Umbilical cord (tissue), 1 donor: ENCODE measurements at regions not wholly inside any gene's neighbourhood (a gene's known extent, or its start where the extent isn't known, plus 50 kb on each side); places are given as distances from the start of the nearest gene placed in this dataset.
A peak's percentile ranks its signal among the peaks of the same experiment; 100 is the strongest.
"Not testable (repeated sequence)": the region's sequence is repeated elsewhere in the genome, so short reads cannot be mapped to it uniquely, and the experiment has no call there.

Source experiments
- DNase-seq: peaks from one replicate; pipeline ENCODE4 v3.0.0-alpha.2; 2015; ENCODE audit warnings: low spot score

DNA sequence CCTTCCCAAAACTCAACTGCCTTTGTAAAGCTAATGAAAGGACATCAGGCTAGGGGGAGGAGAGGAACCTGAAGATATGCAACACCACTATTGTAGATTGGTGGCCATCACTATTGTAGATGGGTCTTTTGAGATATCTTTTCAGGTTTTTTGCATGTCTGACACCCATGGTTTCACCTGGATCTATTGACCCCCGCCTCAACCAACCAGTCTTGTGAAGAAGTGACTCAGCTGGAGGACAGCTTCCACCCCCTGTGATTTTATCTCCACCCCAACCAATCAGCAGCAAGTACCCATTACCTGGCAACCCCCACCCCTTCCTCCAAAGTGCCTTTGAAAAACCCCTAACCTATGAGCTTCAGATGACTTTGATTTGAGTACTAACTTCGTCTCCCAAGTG, 382.6 kb upstream of the GOT2 start:
- DNase-seq = no peak

DNA sequence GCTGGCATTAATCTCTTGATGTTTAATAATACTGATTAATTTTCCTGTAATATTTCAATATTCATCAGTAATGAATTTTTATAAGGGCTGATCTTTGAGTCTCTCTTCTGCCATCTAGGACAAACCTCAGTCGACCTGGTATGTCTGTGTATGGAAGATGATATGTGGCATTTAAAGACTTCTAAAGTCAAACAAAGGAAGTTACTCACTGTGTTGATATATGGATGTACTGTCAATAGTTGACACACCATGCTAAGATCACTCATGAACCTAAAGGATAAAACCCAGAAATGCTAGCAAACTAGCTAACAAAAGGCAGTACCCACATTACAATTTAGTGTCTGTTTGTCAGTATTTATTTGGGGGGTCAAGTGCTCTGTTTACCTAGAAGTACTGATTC, 380.7 kb upstream of the GOT2 start:
- no peak for DNase-seq

DNA sequence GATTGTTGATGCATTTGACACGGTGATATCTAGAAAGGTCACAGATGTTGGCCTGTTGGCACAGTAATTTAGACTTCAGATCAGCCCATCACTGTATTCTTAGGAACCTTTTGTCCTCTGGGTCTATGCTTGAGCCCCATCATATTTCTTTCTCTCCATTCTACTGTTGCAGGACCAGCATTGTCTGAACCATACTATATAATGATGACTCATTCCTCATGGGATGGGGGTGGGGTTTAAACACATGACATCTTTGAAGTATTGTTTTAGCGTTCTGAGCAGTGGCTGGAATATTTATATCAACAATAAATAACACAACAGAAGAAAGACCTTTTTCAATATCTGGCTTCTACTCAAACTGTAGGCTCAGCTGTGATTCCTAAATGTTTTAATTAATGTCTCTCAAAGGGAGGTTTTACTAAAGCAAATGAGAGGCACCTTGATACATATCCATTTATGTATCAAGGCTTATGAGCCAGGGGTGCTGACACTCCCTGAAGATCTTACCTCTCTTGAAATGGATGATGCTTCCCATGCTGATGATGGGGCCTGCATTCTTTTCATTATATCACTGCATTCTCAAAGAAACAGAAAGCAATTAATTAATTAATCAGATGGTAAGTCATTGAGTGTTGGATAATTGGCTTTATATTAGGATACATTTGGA, 379.0 kb upstream of the GOT2 start:
- DNase-seq = no peak

DNA sequence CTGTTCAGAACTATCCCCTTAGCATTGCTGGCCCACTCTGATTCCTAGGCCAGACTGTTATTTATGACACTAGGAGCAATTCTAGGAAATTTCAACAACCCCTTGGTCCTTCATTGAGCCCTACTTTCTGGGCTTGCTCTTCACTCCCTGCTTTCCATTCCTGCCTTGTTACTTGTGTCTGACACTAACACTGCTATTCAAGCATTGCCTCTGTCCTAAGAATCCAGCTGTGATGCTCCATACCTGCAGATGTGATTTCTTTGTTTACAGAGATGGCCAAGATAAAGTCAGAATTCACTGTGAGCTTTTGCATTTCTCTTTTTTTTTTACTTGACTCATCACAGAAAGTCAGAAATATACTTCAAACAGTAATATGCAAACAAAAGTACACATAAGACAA, 377.2 kb upstream of the GOT2 start:
- no peak for DNase-seq

DNA sequence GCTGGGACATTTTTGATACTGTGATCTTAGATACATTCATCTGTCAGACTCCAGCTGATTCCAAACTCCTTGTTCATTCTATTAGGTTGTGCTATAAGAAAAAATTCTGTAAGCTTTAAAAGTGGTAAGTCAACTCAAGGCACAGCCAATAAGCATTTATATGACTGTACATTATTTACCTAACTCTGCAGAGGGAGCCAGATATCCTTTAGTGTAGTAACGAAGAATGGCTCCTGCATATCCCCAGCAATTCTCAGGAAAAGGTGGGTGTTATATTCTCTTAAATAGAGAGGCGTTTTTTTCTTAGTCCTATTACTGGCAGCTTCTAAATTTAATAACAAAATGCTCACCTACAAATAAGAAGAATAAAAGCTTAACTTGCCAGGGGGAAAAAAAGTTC, 374.3 kb upstream of the GOT2 start:
- DNase-seq = no peak

DNA sequence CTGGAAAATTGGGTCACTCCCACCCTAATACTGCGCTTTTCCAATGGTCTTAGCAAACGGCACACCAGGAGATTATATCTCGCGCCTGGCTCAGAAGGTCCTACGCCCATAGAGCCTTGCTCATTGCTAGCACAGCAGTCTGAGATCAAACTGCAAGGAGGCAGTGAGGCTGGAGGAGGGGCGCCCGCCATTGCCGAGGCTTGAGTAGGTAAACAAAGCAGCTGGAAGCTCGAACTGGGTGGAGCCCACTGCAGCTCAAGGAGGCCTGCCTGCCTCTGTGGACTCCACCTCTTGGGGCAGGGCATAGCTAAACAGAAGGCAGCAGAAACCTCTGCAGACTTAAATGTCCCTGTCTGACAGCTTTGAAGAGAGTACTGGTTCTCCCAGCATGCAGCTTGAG, 362.6 kb upstream of the GOT2 start:
- DNase-seq = not testable (repeated sequence)

DNA sequence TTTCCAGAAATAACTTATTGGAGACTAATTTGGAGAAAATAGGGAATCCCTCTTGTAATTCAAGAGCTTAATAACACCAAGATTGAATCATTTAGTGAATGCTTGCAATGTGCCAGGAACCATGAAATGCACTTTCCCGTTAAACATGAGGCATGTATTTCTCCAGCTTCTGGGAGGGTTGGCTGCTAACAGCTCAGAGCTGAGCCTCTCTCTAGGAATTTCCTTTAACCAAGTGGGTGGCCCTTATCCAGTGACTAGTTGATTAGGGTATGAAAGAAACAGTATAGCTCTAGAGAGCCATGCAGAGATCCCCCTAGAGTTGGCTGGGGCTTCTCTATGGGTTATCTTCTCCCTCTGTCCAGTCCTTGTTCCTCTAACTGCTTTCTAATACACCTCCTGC, 356.4 kb upstream of the GOT2 start:
- DNase-seq = no peak

DNA sequence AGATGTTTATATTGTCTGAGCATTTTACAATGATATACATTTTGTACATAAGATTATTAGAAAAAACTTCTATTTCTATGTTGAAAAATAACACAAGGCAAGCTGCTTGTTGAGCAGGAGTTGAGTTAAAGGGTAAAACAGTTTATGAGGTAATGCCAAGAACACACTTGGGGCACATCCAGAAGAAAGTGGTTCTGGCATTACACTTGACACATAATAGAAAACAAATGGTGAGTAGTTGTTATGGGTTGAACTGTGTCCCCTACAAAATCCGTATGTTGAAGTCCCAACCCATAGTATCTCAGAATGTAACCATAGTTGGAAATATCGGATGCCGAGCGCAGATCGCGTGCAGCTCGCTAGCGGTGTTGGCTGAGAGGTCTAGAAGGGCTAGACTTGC, 354.3 kb upstream of the GOT2 start:
- no peak for DNase-seq

DNA sequence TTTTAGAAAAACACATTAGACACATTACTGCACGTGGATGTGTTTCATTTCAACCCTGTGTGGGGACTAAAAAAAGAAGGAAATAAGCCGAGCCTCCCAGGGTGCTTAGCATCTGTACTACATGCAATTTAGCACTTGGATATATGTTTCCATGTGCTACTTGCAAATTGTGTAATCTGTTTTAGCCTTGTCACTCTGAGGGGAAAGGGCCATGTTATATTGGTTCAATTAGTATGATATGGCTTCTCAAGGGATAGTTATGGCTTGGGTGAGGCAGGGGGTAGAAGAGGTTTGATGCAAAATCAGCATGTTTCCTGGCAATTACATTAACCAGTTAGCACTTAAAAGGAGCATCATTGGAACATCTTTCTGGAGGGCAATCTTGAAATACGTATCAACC, 353.5 kb upstream of the GOT2 start:
- DNase-seq = no peak

DNA sequence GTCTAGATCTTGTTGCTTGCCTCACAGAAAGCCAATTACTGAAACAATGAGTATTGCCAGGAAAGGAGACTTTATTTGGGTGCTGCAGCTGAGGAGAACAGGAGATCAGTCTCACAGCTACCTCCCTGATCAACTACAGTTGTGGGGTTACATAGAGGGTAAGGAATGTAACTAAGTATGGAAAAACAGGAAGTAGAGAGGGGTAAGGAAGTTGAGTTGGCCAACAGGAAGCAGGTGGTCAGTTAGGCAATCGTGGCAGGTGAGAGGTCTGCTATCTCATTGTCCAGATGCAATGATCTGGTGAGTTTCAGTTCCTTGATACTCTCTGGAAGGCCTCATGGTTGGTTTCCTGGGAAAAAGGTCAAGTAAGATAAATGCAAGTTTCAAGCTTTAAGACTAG, 333.1 kb upstream of the GOT2 start:
- DNase-seq = no peak

DNA sequence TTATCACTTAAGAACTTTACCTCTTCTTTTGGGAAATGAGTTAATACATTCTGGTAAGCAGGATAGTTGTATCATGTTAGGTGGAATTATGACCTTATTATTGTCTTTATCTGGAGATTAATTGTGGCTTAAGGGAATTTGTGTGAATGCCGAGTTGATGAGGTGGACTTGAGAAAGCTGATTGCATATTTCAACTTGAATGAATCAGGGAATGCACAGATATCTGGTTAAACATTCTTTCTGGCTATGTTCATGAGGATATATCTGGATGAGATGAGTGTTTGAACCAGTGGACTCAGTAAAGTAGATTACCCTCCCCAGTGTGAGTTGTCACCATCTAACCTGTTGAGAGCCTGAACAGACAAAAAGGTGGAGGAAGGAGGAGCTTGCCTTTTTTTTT, 326.1 kb upstream of the GOT2 start:
- no peak for DNase-seq

DNA sequence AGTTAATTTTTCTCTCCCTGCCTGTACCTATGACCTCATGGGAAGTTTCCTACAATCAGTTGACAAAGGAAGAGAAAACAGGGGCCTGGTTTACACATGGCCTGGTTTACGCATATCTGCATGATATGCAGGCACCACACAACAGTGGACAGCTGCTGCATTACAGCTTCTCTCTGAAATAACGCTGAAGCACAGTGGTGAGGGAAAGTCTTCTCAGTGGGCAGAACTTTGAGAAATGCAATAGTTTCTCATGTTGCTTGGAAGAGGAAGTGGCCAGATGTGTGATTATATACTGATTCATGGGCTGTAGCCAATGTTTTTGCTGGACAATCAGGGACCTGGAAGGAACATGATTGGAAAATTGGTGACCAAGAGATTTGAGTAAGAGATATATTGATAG, 324.1 kb upstream of the GOT2 start:
- no peak for DNase-seq

DNA sequence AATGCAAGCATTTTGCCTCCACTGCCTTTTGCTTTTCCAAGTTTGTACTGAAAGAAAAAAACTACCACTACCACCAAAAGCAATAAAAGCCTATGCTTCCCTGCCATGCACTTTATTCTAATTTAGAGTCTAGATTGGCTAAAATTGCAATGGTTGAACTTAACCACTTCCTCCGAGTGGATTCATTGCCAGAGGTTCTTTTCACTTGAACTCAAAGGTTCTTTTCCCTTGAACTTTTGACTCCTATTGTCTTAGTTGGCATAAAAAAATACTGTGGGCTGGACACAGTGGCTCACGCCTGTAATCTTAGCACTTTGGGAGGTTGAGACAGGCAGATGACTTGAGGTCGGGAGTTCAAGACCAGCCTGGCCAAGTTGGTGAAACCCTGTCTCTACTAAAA, 319.8 kb upstream of the GOT2 start:
- no peak for DNase-seq

DNA sequence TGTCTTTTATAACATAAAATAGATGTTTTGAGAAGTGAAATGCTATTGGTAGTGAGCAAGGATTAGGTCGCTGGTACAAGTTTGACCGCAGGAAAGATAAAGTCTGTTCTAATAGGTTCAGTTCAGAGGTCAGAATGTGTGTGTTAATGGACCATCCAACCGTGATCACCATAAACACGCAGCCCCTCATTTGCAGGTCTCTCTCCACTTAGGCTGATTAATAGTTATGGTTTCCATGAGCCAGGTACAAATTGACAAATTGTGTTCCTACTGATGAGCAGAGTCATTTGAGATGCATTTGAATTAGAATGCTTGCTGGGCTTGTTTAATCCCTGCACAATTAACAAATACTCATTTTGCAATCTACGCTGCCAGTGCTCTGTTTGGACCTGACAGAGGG, 318.1 kb upstream of the GOT2 start:
- DNase-seq = no peak

DNA sequence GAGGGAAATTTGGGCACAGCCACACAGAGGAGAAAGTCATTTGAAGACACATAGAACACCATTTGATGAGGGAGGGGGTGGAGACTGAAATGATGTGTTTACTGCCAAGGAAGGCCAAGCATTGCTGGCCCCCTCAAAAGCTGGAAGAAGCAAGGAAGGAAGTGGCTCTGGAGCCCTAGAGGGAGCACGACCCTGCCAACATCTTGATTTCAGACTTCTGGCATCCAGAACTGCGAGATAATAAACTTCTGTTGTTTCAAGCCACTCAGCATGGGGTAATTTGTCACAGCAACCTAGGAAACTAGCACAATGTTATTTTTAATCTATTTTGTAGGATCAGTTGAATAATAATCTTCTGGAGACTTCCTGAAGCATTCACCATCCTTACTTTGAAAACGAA, 314.8 kb upstream of the GOT2 start:
- DNase-seq = no peak

DNA sequence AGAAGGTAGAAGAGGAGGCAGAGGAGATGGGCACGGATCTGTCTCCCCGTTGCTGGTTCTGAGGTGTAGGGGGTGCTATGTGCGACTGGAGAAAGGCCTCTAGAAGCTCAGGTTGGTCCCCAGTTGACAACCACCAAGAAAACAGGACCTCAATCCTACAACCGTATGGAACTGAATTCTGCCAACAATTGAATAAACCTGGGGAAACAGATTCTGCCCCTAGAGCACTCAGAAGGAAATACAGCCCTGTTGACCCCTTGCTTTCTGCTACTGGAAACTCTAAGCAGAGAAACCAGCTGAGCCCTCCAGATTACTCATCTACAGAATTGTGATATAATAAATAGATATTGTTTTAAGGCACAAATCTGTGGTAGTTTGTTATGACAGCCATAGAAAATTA, 313.0 kb upstream of the GOT2 start:
- DNase-seq = no peak

DNA sequence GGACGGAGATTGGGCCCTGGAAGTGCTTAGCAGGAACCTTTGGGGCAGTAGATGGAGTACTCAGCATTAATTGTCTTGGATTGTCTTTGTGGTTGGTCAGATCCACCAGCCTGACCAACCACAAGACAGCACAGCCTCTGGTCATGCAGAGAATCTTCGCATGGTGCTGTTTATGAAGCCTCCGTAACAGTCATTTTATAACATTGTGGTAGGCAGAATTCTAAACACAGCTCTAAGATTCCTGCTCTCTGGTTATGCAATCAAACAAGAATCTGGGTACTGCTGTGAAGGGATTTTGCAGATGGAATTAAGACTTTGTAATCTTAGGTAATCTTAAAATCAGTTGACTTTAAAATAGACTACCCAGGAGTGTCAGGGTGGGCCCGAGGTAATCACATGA, 312.2 kb upstream of the GOT2 start:
- DNase-seq = no peak

DNA sequence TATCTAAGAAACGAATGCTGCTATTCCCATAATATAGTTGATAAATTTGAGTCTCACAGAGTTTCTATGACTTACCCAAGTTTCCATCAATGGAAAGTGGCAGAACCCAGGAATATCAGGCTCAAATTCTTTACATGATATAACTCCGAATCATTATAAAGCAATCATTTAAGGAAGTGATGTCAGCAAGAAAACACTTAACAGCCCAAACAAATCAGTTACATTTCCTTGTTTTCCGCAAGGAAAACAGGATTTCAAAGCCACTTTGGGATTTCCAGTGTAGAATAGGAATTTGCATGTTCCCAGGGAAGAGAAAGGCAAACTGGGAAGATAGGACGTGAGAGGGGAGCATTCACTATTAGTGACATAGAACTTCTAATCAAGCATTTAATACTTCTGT, 311.4 kb upstream of the GOT2 start:
- no peak for DNase-seq

DNA sequence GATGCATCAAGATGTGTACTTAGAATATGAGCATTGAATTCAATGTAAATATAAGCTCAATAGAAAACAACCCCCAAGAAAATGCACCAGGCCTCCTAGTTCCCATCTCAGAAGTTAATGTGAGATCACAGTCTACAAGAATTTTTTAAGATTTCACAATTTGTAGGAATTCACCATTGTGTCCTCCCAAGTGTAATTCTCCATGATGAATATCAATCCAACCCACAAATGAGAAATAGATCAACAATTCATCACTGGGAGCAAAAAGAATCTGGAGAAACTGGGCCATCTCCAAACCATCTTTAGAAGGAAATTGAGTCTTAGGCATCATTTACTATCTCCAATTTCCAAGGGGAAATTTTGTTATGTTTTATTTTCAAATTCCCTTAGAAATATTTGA, 310.5 kb upstream of the GOT2 start:
- no peak for DNase-seq

DNA sequence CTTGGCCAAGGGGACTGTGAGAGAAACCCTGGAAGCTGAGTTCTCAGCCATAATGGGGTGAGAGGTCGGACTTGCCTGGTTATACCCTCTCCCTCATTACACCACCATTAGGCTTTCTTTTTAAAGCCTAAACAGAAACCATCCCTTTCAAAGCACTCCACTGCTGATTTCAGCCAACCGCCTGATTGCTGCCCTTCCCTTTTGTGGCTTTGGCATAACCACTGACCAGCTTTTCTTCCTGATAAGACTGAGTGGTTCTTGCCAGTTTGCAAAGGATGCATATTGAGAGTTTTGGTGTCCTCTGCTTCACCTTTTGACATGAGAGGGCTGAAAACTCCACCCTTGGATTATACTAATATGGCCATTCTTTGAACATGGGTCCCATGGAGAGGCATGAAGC, 308.2 kb upstream of the GOT2 start:
- DNase-seq = no peak

DNA sequence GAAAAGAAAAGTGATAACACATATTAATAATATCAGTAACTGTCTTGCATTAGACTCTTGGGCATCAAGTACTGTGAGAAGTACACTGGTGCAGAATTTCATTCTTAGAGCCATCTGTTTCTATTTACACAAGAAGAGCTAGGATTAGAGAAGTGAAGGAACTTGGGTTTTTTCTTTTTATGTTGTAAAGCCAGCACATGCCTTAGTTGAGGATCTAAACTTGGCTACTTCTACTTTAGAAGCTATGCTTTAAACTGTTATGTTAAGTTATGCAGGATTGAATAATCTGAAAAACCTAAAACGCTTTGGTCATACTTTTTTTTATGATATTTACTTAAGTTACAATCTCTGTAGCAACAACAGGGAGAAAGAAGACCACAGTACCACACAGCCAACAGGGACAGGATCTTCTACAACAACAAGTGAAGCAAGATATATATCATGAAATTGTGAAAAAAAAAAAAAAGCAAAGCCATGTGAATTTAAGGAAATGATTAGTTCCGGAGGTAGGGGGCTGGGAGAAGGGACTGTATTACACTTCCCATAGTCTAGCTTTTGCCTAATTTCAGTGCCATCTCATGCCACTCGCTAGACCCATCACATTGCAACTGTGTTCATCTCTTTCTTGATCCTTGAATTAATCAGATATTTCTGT, 305.1 kb upstream of the GOT2 start:
- DNase-seq = peak; percentile 68

DNA sequence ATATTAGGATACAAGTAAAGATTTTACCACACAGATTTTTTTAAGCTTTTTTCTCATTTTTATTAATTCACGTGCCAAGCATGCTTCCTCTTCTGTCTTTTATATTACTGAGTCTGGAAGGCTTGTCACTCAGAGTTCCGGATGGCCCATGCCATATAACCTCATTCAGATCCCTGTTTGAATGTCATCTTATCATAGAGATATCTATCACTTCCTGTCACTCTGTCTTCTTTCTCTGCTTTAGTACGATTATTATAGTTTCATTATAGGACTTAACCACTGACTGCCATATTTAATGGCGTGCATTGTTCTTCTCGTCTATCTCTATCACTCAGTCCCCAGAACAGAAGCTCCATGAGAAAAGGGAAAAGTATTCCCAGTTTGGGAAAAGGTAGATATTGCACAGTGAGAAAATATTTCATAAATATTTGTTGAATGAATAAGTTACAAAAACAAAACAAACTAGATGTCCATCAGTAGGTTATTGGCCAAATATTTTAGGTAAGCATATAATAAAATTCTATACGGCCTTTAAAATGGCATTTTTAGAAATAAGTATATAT, 296.9 kb upstream of the GOT2 start:
- no peak for DNase-seq

DNA sequence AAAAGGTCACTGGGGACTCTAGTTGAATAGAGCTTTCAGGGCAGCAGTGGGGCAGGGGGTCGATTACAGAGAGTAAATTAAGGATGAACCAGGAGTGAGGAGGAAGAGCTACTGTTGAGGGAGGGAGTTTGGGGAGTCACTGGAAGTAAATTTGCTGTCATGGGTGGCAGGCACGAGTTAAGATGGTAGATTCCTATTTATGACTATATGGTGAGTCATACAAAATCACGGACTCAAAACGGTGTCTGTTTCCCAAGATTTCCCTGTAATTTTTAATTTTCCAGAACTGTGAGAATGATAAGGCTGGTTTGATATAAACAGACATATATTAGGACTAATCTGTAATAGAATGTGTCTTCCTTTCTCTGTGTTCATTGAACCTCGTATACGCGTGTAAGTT, 287.6 kb upstream of the GOT2 start:
- DNase-seq = no peak

DNA sequence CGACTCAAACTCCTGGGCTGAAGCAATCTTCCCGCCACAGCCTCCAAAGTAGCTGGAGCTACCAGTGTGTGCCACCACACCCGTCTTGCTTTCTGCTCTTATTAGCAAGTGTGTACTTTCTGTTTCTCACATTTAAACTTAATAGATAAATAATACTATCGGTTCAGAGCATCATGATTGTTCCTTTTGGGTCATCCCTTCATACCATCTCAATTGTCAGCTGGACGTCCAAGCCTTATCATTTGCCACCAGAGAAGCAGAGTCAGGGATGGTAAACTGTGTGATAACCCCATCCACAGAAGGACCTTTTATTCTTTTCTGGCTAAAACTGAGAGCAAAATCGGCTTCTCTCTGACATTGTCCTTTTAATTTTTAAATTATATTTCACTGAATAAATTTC, 279.8 kb upstream of the GOT2 start:
- no peak for DNase-seq
